Activated CD8-positive, alpha-beta T cell treated with anti-CD3 and anti-CD28 coated beads for 36 hours (primary cell): ENCODE measurements at regions not wholly inside any gene's neighbourhood (a gene's known extent, or its start where the extent isn't known, plus 50 kb on each side); places are given as distances from the start of the nearest gene placed in this dataset.

Source experiments
- ATAC-seq: fragments of 200-7000 bp; cut with Tn5 transposase; one replicate; pipeline ENCODE4 v1.10.0; 2021; ENCODE audit warnings: mild to moderate bottlenecking, moderate library complexity
- CTCF ChIA-PET: fragments of 350-600 bp; sonication (Branson Sonifier 250); formaldehyde crosslinking; loops from one replicate; lab custom pipeline; 2021; ENCODE audit warnings: antibody characterized with exemption; lab: Charles Lee
- POLR2A ChIA-PET: fragments of 350-600 bp; sonication (Branson Sonifier 250); formaldehyde crosslinking; loops from one replicate; lab custom pipeline; 2021; ENCODE audit warnings: antibody characterized with exemption; lab: Charles Lee
- DNase-seq: peaks from one replicate; pipeline ENCODE4 v3.0.0-alpha.2; 2020
- H3K27ac Mint-ChIP-seq: one replicate; pipeline ENCODE4 v1.8.0; 2021; ENCODE audit warnings: mild to moderate bottlenecking, mixed read lengths
- H3K27me3 Mint-ChIP-seq: one replicate; pipeline ENCODE4 v1.8.0; 2021; ENCODE audit warnings: mixed read lengths
- H3K36me3 Mint-ChIP-seq: one replicate; pipeline ENCODE4 v1.8.0; 2021; ENCODE audit warnings: low read depth, mixed read lengths
- H3K4me1 Mint-ChIP-seq: one replicate; pipeline ENCODE4 v1.8.0; 2021; ENCODE audit warnings: low read depth, mixed read lengths
- H3K4me3 Mint-ChIP-seq: one replicate; pipeline ENCODE4 v1.8.0; 2021; ENCODE audit warnings: mild to moderate bottlenecking, moderate library complexity, mixed read lengths
- H3K9me3 Mint-ChIP-seq: one replicate; pipeline ENCODE4 v1.8.0; 2021; ENCODE audit warnings: mixed read lengths
- CTCF ChIP-seq: fragments of 200-600 bp; IDR thresholded peaks from one replicate; pipeline ENCODE4 v1.8.0; 2022; ENCODE audit warnings: antibody characterized with exemption, mild to moderate bottlenecking
- intact Hi-C: fragments of 100-400 bp; cut with micrococcal nuclease; formaldehyde crosslinking; loops from one replicate; pipeline ENCODE4 v1.10.0; 2022

GRCh38 chr10:80890146-80890545, 352.4 kb downstream of the SH2D4B start:
- no peak for ATAC-seq
- H3K27me3 Mint-ChIP-seq: no peaks in the 10 kb centered on the region
- H3K9me3 Mint-ChIP-seq: no peaks in the 10 kb centered on the region
- H3K4me3 Mint-ChIP-seq: no peak overlapping the region
- intact Hi-C loops: no loop called here
- H3K27ac Mint-ChIP-seq: no peak overlapping the region
- H3K4me1 Mint-ChIP-seq: no peaks in the 10 kb centered on the region
- CTCF ChIA-PET: no interaction called here
- no peaks in the 10 kb centered on the region for H3K36me3 Mint-ChIP-seq
- DNase-seq: no peak
- no peak for TF ChIP-seq CTCF
- POLR2A ChIA-PET: no interaction called here

- POLR2A ChIA-PET: no interaction called here
- Mint-ChIP-seq H3K4me1 (no peaks in the 10 kb centered on the region), H3K36me3 (no peaks in the 10 kb centered on the region), H3K27me3 (no peaks in the 10 kb centered on the region), H3K4me3 (no peak overlapping the region), H3K9me3 (no peaks in the 10 kb centered on the region), H3K27ac (no peak overlapping the region)
- DNase-seq (no peak), ATAC-seq (no peak)
- CTCF ChIA-PET: interaction anchor here (0.6 kb wide), 1 partner anchor 20 kb away, joined by 3 read pairs; no protein-coding TSS in a partner anchor
- intact Hi-C loops: no loop called here
- TF ChIP-seq CTCF: no peak
These were observed 355.6 kb downstream of the SH2D4B start for GRCh38 chr10:80893256-80893655.

- CTCF ChIA-PET: no interaction called here
These were observed 356.6 kb downstream of the SH2D4B start for GRCh38 chr10:80894311-80894791.

GRCh38 chr10:80894797-80895467, 357.2 kb downstream of the SH2D4B start:
- H3K27me3 Mint-ChIP-seq: no peaks in the 10 kb centered on the region
- no peak for TF ChIP-seq CTCF
- ATAC-seq: no peak
- POLR2A ChIA-PET: no interaction called here
- no peak overlapping the region for H3K4me3 Mint-ChIP-seq
- H3K36me3 Mint-ChIP-seq: no peaks in the 10 kb centered on the region
- CTCF ChIA-PET: no interaction called here
- H3K27ac Mint-ChIP-seq: no peak overlapping the region
- DNase-seq: no peak
- H3K9me3 Mint-ChIP-seq: no peaks in the 10 kb centered on the region
- intact Hi-C loops: no loop called here
- H3K4me1 Mint-ChIP-seq: no peaks in the 10 kb centered on the region

More at GRCh38 chr10:80894311-80894791, 356.6 kb downstream of the SH2D4B start:
- no peak for TF ChIP-seq CTCF
- no peaks in the 10 kb centered on the region for H3K36me3 Mint-ChIP-seq
- no peaks in the 10 kb centered on the region for H3K9me3 Mint-ChIP-seq
- POLR2A ChIA-PET: no interaction called here
- no peaks in the 10 kb centered on the region for H3K27me3 Mint-ChIP-seq
- no peak for DNase-seq
- H3K4me3 Mint-ChIP-seq: no peak overlapping the region
- ATAC-seq: no peak
- H3K4me1 Mint-ChIP-seq: no peaks in the 10 kb centered on the region
- intact Hi-C loops: no loop called here
- no peak overlapping the region for H3K27ac Mint-ChIP-seq

- Mint-ChIP-seq H3K4me1 (no peaks in the 10 kb centered on the region), H3K27ac (no peak overlapping the region), H3K27me3 (no peaks in the 10 kb centered on the region), H3K9me3 (no peaks in the 10 kb centered on the region), H3K4me3 (no peak overlapping the region), H3K36me3 (no peaks in the 10 kb centered on the region)
- intact Hi-C loops: no loop called here
- TF ChIP-seq CTCF: no peak
- CTCF ChIA-PET: no interaction called here
- POLR2A ChIA-PET: no interaction called here
- ATAC-seq: no peak
- DNase-seq: no peak
These were observed 358.4 kb downstream of the SH2D4B start for GRCh38 chr10:80896076-80896475.
